GM21723 (cell line): ENCODE measurements at regions not wholly inside any gene's neighbourhood (a gene's known extent, or its start where the extent isn't known, plus 50 kb on each side); places are given as distances from the start of the nearest gene placed in this dataset.
A peak's percentile ranks its signal among the peaks of the same experiment; 100 is the strongest.
"Not testable (repeated sequence)": the region's sequence is repeated elsewhere in the genome, so short reads cannot be mapped to it uniquely, and the experiment has no call there.

Experiments used
- ATAC-seq: cut with Tn5 transposase; IDR thresholded peaks from one replicate; pipeline ENCODE4 v1.9.1; 2021; ENCODE audit warnings: mild to moderate bottlenecking, moderate library complexity; ENCODE audit not compliant: unreplicated experiment

- ATAC-seq, result no peak
Observed at GRCh38 chr5:157997991-157998504, 139.1 kb upstream of the CLINT1 start.

GRCh38 chr5:157994906-157995519 is 136.1 kb upstream of the CLINT1 start:
- peak; percentile 74 for ATAC-seq

GRCh38 chr5:157993986-157994691 is 135.2 kb upstream of the CLINT1 start:
- no peak for ATAC-seq

GRCh38 chr5:157993201-157993600 is 134.3 kb upstream of the CLINT1 start:
- ATAC-seq, result no peak

GRCh38 chr5:157990583-157991181 is 131.7 kb upstream of the CLINT1 start:
- ATAC-seq, result no peak

- no peak for ATAC-seq
Observed at GRCh38 chr5:157989296-157989695, 130.4 kb upstream of the CLINT1 start.

- ATAC-seq, result no peak
Observed at GRCh38 chr5:157987259-157987658, 128.3 kb upstream of the CLINT1 start.

- no peak for ATAC-seq
Observed at GRCh38 chr5:157986431-157986990, 127.6 kb upstream of the CLINT1 start.

GRCh38 chr5:157984611-157985010 is 125.7 kb upstream of the CLINT1 start:
- no peak for ATAC-seq

GRCh38 chr5:157983906-157984551 is 125.1 kb upstream of the CLINT1 start:
- no peak for ATAC-seq

GRCh38 chr5:157978061-157978460 is 119.1 kb upstream of the CLINT1 start:
- ATAC-seq, result no peak

- ATAC-seq, result no peak
Observed at GRCh38 chr5:157976429-157976828, 117.5 kb upstream of the CLINT1 start.

- no peak for ATAC-seq
Observed at GRCh38 chr5:157972579-157972978, 113.6 kb upstream of the CLINT1 start.

GRCh38 chr5:157971571-157972216 is 112.7 kb upstream of the CLINT1 start:
- no peak for ATAC-seq

- not testable (repeated sequence) for ATAC-seq
Observed at GRCh38 chr5:157968570-157968969, 109.6 kb upstream of the CLINT1 start.

GRCh38 chr5:157965989-157966388 is 107.0 kb upstream of the CLINT1 start:
- no peak for ATAC-seq

- ATAC-seq, result no peak
Observed at GRCh38 chr5:157965040-157965678, 106.2 kb upstream of the CLINT1 start.

- ATAC-seq, result no peak
Observed at GRCh38 chr5:157963761-157964160, 104.8 kb upstream of the CLINT1 start.

- no peak for ATAC-seq
Observed at GRCh38 chr5:157963244-157963643, 104.3 kb upstream of the CLINT1 start.

- not testable (repeated sequence) for ATAC-seq
Observed at GRCh38 chr5:157962686-157963085, 103.7 kb upstream of the CLINT1 start.
